HCT116 (cell line): ENCODE measurements at regions not wholly inside any gene's neighbourhood (a gene's known extent, or its start where the extent isn't known, plus 50 kb on each side); places are given as distances from the start of the nearest gene placed in this dataset.

ENCODE experiments used
- ATAC-seq: fragments of 200-7000 bp; cut with Tn5 transposase; 2 replicates; pipeline ENCODE4 v1.9.1; 2020; ENCODE audit warnings: mild to moderate bottlenecking, moderate library complexity
- BruUV-seq: library from RNA; stranded (reverse); fragments of 400-500 nt; replicated peaks from 2 replicates; lab custom pipeline; 2021; lab: Mats Ljungman, UMichigan
- CTCF ChIA-PET: fragments of 300-600 bp; sonication (Branson Sonifier 250); formaldehyde crosslinking; loops from one replicate; lab custom pipeline; 2021; ENCODE audit warnings: antibody characterized with exemption; lab: Charles Lee
- POLR2A ChIA-PET: fragments of 300-600, 350-600 bp; sonication (Branson Sonifier 250); formaldehyde crosslinking; loops from one replicate; lab custom pipeline; 2021; ENCODE audit warnings: antibody characterized with exemption; lab: Charles Lee
- RAD21 ChIA-PET, 2 experiments: fragments of 300-600 bp; sonication (Branson Sonifier 250); formaldehyde crosslinking; loops; one replicate each; lab custom pipeline; 2023; ENCODE audit warnings: low total read pairs in 2 of 2; ENCODE audit not compliant: uncharacterized antibody in 2 of 2, unreplicated experiment in 2 of 2, low non-redundant PET in 1 of 2; lab: Charles Lee
- DNase-seq: peaks from one replicate; pipeline ENCODE4 v3.0.0-alpha.2; 2010; ENCODE audit warnings: low read depth, low spot score
- H2AFZ ChIP-seq: fragments of 200-600 bp; shearing (Covaris generic), sonication (generic); 2 replicates; pipeline ENCODE4 v1.6.1; 2017; ENCODE audit warnings: low read depth, mixed run types, mixed read lengths, antibody characterized with exemption, low read length; ENCODE audit not compliant: poor library complexity, severe bottlenecking
- H3K27ac ChIP-seq: 2 replicates; pipeline ENCODE4 v1.5.1; 2012; ENCODE audit warnings: low read depth, low read length
- H3K27me3 ChIP-seq: fragments of 200-600 bp; sonication (generic); 2 replicates; pipeline ENCODE4 v1.6.1; 2016; ENCODE audit warnings: mixed run types, low read length, mixed read lengths; ENCODE audit not compliant: insufficient read depth
- H3K36me3 ChIP-seq, 2 experiments: fragments of 200-500 bp in 1 of 2; fragments of 200-600 bp in 1 of 2; sonication (Bioruptor generic) in 1 of 2; sonication (generic) in 1 of 2; 2 replicates each; pipeline versions ENCODE4 v1.5.1 to v1.6.1; 2014 to 2016; ENCODE audit warnings: low read length in 2 of 2, inconsistent platforms in 1 of 2, mixed read lengths in 1 of 2, mixed run types in 1 of 2; ENCODE audit not compliant: insufficient read depth in 2 of 2, control insufficient read depth in 1 of 2
- H3K4me1 ChIP-seq, 2 experiments: fragments of 200-600 bp in 1 of 2; sonication (generic) in 1 of 2; 2 replicates each; pipeline versions ENCODE4 v1.5.1 to v1.6.1; 2012 to 2017; ENCODE audit warnings: low read length in 2 of 2, inconsistent platforms in 1 of 2, mild to moderate bottlenecking in 1 of 2, mixed read lengths in 1 of 2, mixed run types in 1 of 2, moderate library complexity in 1 of 2; ENCODE audit not compliant: insufficient read depth in 2 of 2, control insufficient read depth in 1 of 2
- H3K4me2 ChIP-seq: fragments of 200-600 bp; sonication (generic); 2 replicates; pipeline ENCODE4 v1.6.1; 2017; ENCODE audit warnings: mixed run types, low read length, mixed read lengths
- H3K4me3 ChIP-seq, 2 experiments: fragments of 200-600 bp in 1 of 2; sonication (generic) in 1 of 2; replicated peaks in 1 of 2; 2 replicates each; pipeline ENCODE4 v1.5.1; 2011 to 2016; ENCODE audit warnings: low read length in 2 of 2, control low read depth in 1 of 2, low read depth in 1 of 2, mild to moderate bottlenecking in 1 of 2, mixed read lengths in 1 of 2, mixed run types in 1 of 2
- H3K79me2 ChIP-seq: fragments of 200-600 bp; sonication (generic); 2 replicates; pipeline ENCODE4 v1.6.1; 2017; ENCODE audit warnings: mild to moderate bottlenecking, mixed run types, low read length, moderate library complexity, mixed read lengths; ENCODE audit not compliant: insufficient read depth
- H3K9ac ChIP-seq: fragments of 200-600 bp; sonication (generic); 2 replicates; pipeline ENCODE4 v1.6.1; 2016; ENCODE audit warnings: low read length, mixed read lengths
- H3K9me2 ChIP-seq: fragments of 200-600 bp; sonication (generic), shearing (Covaris generic); 2 replicates; pipeline ENCODE4 v1.6.1; 2017; ENCODE audit warnings: mixed run types, mild to moderate bottlenecking, moderate library complexity; ENCODE audit not compliant: insufficient read depth
- H3K9me3 ChIP-seq, 2 experiments: fragments of 200-500 bp in 1 of 2; fragments of 200-600 bp in 1 of 2; sonication (Bioruptor generic) in 1 of 2; sonication (generic) in 1 of 2; 2 replicates each; pipeline ENCODE4 v1.6.1; 2014 to 2017; ENCODE audit warnings: low read length in 2 of 2, mixed read lengths in 2 of 2, inconsistent platforms in 1 of 2, low read depth in 1 of 2, mild to moderate bottlenecking in 1 of 2, mixed run types in 1 of 2, moderate library complexity in 1 of 2; ENCODE audit not compliant: control insufficient read depth in 1 of 2, insufficient read depth in 1 of 2
- H4K20me1 ChIP-seq: fragments of 200-600 bp; sonication (generic), shearing (Covaris generic); 2 replicates; pipeline ENCODE4 v1.6.1; 2017; ENCODE audit warnings: mixed run types, mild to moderate bottlenecking, moderate library complexity; ENCODE audit not compliant: insufficient read depth
- ELF1 ChIP-seq: IDR thresholded peaks from 2 replicates; pipeline ENCODE4 v1.6.1; 2012; ENCODE audit warnings: low read depth, borderline replicate concordance
- EZH2phosphoT487 ChIP-seq: fragments of 200-600 bp; IDR thresholded peaks from 2 replicates; pipeline ENCODE4 v1.6.1; 2018; ENCODE audit warnings: antibody characterized with exemption, borderline replicate concordance
- JUND ChIP-seq: IDR thresholded peaks from 2 replicates; pipeline ENCODE4 v1.6.1; 2012
- POLR2A ChIP-seq: IDR thresholded peaks from 2 replicates; pipeline ENCODE4 v1.7.0; 2011; ENCODE audit warnings: borderline replicate concordance; ENCODE audit not compliant: insufficient read depth, insufficient read length; ENCODE audit errors: extremely low read depth
- SIN3A ChIP-seq: IDR thresholded peaks from 2 replicates; pipeline ENCODE4 v1.6.1; 2012; ENCODE audit warnings: low read depth
- SRF ChIP-seq: IDR thresholded peaks from 2 replicates; pipeline ENCODE4 v1.6.1; 2012; ENCODE audit warnings: low read depth
- intact Hi-C: fragments of 100-400 bp; cut with micrococcal nuclease; formaldehyde crosslinking; loops from 2 replicates; pipeline ENCODE4 v1.10.0; 2022
- TF ChIP-seq, protein P1 (sequence below): IDR thresholded peaks from 2 replicates; pipeline ENCODE4 v1.6.1; 2012
- TF ChIP-seq, protein P2 (sequence below): IDR thresholded peaks from 2 replicates; pipeline ENCODE4 v1.6.1; 2011; ENCODE audit warnings: mild to moderate bottlenecking, low read length, moderate library complexity; ENCODE audit not compliant: insufficient replicate concordance; ENCODE audit errors: extremely low read depth
- TF ChIP-seq, protein P3 (sequence below): IDR thresholded peaks from 2 replicates; pipeline ENCODE4 v1.6.1; 2012
- TF ChIP-seq, protein P4 (sequence below): IDR thresholded peaks from 2 replicates; pipeline ENCODE4 v1.6.1; 2012; ENCODE audit warnings: low read depth

DNA sequence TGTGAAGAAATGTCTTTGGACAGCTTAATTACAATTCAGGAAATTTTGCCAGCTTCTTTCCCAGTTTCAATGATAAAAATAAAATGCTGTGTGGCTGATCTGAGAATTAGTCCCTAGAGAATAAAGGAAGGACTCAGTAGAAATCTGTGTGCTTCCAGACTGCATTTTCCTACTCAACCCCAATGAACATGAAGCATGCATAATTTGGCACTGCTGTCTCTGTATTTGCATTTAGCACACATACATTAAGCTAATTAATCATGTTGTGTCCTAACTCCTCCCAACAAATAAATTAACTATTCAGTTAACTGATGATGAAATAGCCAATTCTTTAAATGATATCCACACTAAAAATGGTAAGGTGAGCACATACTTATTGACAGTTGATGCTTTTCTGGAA, 380.0 kb upstream of the RORB start:
- Histone ChIP-seq H3K9ac (no peak overlapping the region), H4K20me1 (no peaks in the 10 kb centered on the region), H3K27me3 (no peaks in the 10 kb centered on the region), H3K79me2 (no peaks in the 10 kb centered on the region), H3K9me3 (peaks cover 0 to 5% of the 10 kb centered on the region in 2 experiments; a peak in 2 of 4 replicates)
- no peak for DNase-seq
- no peak for TF ChIP-seq ELF1
- TF ChIP-seq, protein P1, sequence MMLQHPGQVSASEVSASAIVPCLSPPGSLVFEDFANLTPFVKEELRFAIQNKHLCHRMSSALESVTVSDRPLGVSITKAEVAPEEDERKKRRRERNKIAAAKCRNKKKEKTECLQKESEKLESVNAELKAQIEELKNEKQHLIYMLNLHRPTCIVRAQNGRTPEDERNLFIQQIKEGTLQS: no peak
- no peak for TF ChIP-seq SIN3A
- no peak for TF ChIP-seq POLR2A
- TF ChIP-seq EZH2phosphoT487: no peak
- no peak for TF ChIP-seq SRF
- TF ChIP-seq, protein P2, sequence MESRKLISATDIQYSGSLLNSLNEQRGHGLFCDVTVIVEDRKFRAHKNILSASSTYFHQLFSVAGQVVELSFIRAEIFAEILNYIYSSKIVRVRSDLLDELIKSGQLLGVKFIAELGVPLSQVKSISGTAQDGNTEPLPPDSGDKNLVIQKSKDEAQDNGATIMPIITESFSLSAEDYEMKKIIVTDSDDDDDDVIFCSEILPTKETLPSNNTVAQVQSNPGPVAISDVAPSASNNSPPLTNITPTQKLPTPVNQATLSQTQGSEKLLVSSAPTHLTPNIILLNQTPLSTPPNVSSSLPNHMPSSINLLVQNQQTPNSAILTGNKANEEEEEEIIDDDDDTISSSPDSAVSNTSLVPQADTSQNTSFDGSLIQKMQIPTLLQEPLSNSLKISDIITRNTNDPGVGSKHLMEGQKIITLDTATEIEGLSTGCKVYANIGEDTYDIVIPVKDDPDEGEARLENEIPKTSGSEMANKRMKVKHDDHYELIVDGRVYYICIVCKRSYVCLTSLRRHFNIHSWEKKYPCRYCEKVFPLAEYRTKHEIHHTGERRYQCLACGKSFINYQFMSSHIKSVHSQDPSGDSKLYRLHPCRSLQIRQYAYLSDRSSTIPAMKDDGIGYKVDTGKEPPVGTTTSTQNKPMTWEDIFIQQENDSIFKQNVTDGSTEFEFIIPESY: no peak
- TF ChIP-seq, protein P3, sequence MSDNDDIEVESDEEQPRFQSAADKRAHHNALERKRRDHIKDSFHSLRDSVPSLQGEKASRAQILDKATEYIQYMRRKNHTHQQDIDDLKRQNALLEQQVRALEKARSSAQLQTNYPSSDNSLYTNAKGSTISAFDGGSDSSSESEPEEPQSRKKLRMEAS: no peak
- TF ChIP-seq JUND: no peak
- TF ChIP-seq, all 23 proteins: peak for 0
- BruUV-seq: no TSS peak
- Histone ChIP-seq H3K4me2 (no peak overlapping the region), H3K4me1 (no peaks in the 10 kb centered on the region), H3K36me3 (no peaks in the 10 kb centered on the region), H2AFZ (no peak overlapping the region), H3K4me3 (no peak overlapping the region), H3K27ac (no peak overlapping the region), H3K9me2 (no peaks in the 10 kb centered on the region)
- ATAC-seq: no peak
- ChIA-PET RAD21 (no interaction called here), CTCF (no interaction called here), POLR2A (no interaction called here)
- intact Hi-C loops: no loop called here

DNA sequence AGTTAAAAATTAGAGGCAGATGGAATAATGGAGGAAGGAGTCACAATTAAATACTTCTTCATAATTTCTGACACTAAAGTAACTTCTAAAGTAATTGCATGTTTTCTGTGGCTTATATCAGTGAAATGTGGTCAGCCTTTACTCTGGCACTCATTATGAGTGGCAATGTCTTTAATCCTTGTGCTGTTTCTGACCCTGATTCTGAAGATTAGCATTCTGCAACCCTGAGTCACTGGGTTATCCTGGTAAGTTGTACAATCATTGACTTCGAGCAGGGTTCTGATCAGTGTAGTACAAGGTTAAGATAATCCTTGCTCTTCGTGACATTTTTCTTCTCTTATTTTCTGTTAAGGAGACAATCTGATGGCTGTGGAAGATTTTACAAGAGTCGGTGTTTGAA, 379.4 kb upstream of the RORB start:
- no peak overlapping the region for H2AFZ ChIP-seq
- BruUV-seq: no TSS peak
- RAD21 ChIA-PET: no interaction called here

More for the DNA sequence above, 379.4 kb upstream of the RORB start:
- DNase-seq: no peak
- POLR2A ChIA-PET: no interaction called here
- H3K9ac ChIP-seq: no peak overlapping the region
- no peaks in the 10 kb centered on the region for H3K79me2 ChIP-seq
- ATAC-seq: no peak
- H3K4me1 ChIP-seq: no peaks in the 10 kb centered on the region
- no peak overlapping the region for H3K4me2 ChIP-seq
- H3K9me3 ChIP-seq: no peaks in the 10 kb centered on the region; a peak in 2 of 4 replicates
- H4K20me1 ChIP-seq: no peaks in the 10 kb centered on the region
- no peaks in the 10 kb centered on the region for H3K36me3 ChIP-seq
- no peaks in the 10 kb centered on the region for H3K9me2 ChIP-seq
- no peak overlapping the region for H3K4me3 ChIP-seq
- H3K27me3 ChIP-seq: no peaks in the 10 kb centered on the region
- intact Hi-C loops: no loop called here
- CTCF ChIA-PET: no interaction called here
- no peak overlapping the region for H3K27ac ChIP-seq
- TF ChIP-seq ELF1 (no peak), SIN3A (no peak), SRF (no peak)
- TF ChIP-seq, protein P4, sequence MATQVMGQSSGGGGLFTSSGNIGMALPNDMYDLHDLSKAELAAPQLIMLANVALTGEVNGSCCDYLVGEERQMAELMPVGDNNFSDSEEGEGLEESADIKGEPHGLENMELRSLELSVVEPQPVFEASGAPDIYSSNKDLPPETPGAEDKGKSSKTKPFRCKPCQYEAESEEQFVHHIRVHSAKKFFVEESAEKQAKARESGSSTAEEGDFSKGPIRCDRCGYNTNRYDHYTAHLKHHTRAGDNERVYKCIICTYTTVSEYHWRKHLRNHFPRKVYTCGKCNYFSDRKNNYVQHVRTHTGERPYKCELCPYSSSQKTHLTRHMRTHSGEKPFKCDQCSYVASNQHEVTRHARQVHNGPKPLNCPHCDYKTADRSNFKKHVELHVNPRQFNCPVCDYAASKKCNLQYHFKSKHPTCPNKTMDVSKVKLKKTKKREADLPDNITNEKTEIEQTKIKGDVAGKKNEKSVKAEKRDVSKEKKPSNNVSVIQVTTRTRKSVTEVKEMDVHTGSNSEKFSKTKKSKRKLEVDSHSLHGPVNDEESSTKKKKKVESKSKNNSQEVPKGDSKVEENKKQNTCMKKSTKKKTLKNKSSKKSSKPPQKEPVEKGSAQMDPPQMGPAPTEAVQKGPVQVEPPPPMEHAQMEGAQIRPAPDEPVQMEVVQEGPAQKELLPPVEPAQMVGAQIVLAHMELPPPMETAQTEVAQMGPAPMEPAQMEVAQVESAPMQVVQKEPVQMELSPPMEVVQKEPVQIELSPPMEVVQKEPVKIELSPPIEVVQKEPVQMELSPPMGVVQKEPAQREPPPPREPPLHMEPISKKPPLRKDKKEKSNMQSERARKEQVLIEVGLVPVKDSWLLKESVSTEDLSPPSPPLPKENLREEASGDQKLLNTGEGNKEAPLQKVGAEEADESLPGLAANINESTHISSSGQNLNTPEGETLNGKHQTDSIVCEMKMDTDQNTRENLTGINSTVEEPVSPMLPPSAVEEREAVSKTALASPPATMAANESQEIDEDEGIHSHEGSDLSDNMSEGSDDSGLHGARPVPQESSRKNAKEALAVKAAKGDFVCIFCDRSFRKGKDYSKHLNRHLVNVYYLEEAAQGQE: no peak
